Stimulated activated CD8-positive, alpha-beta memory T cell treated with anti-CD3 and anti-CD28 coated beads, Interleukin-7, amount 100 ng/mL, for 24 hours (primary cell): ENCODE measurements at regions not wholly inside any gene's neighbourhood (a gene's known extent, or its start where the extent isn't known, plus 50 kb on each side); places are given as distances from the start of the nearest gene placed in this dataset.
"Not testable (repeated sequence)": the region's sequence is repeated elsewhere in the genome, so short reads cannot be mapped to it uniquely, and the experiment has no call there.

Experiments used
- DNase-seq: peaks from one replicate; pipeline ENCODE4 v3.0.0-alpha.2; 2020; ENCODE audit warnings: low read depth

DNA sequence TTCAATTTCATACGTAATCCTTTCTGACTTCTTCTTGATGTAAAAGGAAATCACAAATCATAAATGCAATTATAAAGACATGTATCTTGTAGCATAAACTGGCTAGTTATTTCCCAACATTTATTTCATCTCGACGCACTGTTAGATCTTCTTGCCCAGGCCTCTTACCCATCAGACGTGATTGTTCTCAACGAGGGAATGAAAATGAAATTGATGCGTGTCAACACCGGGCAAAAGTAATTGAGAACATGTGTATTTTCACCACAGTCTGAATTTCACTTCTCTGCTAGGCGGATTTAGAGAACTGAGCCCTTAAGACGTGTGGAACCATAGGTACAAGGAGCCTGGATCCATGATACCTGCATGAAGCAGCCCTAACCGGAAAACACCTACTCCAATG is 519.7 kb downstream of the KCNT2 start:
- DNase-seq, result no peak

DNA sequence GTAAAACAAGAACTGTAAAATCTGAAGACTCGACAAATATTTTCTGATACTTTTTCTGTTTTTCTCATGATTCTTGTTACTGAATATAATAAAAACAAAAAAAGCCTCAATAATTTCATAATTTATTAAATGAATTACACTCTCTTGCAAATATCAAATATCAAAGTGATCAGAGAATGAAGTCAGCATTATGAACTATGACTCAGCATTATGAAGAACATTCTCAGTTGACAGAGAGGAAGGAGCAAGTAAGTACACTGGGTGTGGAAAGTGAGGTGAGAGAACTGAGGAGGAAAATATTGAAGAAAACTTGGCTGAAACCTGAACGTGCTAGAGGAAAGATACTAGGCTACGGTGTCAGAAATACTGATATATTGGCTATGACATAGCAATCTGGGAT is 529.5 kb downstream of the KCNT2 start:
- no peak for DNase-seq

DNA sequence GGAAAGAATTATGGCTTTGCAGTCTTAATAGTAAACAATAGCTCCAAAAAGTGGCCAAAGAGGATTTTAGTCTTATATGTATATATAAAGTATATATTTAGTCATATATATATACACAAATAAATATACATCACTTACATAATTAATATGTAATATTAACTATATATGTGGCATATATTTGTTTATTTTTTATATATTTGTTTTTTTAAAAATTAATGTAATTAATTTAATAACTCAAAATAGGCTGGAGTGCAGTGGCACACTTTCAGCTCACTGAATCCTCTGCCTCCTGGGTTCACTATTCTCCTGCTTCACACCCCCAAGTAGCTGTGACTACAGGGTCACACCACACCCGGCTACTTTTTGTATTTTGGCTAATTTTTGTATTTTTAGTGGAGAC is 532.6 kb downstream of the KCNT2 start:
- DNase-seq, result no peak

DNA sequence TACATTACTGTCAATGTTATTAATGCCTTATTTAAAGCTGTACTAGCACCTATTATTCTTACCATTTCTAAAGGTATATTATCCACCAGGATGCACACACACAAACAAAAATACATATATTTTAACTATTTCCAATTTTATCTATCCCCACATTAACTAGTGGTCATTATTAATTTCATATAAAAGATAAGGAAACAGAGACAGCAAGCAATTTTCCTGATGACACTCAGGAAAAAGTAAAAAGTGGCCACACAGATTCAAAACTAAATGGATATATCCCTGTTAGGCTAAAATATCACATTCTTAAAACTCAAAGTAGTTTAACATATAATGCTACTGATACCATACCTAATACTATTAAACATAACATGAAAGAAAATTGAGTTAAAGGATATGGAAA is 534.1 kb downstream of the KCNT2 start:
- no peak for DNase-seq

DNA sequence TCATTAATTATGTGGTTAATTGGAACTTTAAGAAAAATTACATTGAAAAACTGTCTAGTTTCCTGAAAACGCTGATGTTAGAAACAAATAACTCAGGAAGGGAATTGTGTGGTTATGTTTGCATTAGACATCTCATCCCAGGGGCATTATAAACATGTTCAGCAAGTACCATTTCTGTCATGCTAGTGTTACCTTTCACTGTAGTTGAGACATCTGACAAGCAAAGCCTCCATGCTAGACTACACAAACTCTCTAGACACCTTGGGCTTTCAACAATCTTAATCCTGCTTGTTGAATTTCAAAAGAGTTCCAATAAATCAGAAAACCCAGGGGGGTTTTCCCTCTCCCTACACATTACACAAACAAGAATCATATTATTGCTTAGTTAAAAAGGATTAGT is 536.8 kb downstream of the KCNT2 start:
- DNase-seq, result no peak

DNA sequence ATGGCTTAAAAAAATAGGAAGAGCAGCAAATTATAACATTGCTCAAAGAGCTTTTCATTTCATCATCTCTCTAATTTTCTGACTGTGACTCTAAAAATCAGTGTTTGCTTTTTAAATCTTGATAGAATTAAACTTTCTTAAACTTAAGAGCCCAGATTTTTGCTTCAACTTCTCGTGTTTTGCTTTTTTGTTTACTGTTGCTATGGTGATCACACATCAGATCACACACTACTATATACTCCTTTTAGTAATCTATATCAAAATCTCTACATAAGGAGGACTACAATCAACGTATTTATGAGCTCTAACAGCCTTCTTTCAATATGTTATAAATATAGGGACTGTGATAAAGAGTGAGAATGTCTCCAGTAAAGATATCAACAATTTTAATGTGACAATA is 537.3 kb downstream of the KCNT2 start:
- no peak for DNase-seq

DNA sequence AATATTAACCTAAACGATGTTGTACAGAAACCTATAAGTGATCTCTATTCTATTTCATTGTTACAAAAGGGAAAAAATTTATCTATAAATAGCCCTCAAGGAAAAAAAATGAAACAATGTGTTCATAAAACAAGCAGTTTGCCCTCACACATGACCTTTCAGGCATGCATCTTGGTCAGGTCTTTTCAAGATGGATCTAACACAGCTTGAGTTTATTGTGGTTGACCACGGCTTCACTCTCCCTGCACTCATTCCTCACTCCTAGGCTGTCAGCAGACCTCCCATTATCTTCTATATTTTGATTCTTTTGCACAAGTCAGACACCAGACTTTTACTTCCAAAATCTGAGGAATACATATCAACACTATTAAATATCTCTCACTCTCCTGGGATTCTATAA is 544.3 kb downstream of the KCNT2 start:
- no peak for DNase-seq

DNA sequence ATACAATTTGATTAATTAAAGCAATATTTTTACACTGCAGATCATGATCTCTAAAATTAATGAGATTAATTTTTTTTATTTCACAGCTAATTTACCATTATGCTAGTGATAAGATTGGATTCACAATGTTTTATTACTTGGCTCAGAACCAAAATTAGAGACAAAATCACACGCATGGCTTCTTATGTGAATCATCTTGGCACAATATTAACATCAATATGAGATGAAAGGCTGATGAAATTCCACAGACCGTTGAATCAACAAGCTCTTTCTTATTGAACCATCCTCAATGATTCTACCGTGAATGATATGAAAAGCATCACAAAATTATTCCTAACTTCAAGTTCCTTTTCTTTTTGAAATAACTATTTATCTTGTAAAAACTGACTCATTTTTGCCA is 544.9 kb downstream of the KCNT2 start:
- no peak for DNase-seq

DNA sequence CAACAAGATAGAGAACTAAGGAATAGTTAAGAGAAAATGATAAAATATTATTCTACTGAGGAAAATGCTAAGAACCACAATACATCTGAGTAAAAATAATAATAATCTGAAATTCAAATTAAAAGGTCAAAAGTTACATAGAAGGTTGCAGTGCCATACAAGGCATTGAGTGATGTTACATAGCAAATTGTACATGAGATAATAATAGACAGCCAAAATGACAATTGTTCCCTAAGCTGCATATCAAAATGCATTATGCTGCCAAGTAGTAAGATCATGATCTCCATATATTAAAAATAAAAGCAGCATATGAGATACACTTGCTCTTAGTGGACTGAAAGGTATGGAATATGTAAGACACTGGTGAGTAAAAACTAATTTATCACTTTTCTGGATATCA is 547.7 kb downstream of the KCNT2 start:
- no peak for DNase-seq

DNA sequence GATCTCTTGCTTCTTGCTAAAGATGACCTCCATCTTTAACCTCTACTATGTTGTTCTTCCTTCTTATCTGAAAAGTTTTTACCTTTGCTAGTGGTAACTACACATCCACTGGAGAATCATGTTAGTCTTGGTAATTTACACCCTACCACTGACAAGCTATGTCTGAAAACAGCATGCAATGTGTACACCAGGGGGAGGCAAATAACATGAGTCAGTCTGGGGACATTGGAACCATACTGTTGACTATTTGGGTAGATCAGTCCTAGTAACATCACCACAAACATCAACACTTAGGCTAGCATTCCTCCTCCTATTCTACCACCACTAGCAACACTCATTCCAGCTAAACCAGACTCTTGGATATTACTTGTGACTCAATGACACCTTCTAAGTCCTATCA is 549.0 kb downstream of the KCNT2 start:
- no peak for DNase-seq

DNA sequence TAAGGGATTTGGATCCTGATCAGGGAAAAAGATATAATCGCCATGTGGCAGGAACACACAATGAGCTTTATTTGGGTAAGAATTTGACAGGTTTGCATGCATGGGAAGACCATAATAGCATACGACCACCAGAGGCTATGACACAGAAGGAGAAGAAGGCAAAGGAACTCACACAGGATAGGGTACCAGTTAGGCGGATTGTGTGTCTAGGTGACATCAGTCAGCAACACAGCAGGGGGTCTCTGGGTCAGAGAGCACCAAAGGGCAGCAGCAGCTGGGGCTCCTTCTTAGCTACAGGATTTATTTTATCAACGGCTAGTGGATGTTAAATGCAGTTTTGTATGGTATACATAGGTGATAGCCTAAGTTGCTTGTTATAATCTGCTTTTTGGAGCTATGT is 551.3 kb downstream of the KCNT2 start:
- DNase-seq, result no peak

DNA sequence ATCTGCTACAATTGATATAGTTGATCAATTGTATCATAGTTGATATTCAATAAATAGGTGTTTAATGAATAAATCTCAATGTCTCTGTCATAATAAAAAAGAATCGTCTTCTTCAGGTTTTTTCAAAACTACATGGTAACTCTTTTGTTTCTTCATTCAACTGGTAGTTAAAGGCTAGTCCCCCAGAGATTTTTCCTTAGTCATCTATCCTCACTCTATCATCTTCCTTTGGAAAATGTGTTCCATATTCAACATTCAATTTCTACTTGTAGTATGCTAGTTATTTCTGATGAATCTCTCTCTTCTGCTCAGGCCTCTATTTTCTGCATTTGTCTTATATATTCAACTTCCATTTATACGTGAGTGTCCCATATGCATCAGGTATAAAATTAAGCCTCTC is 558.8 kb downstream of the KCNT2 start:
- no peak for DNase-seq

DNA sequence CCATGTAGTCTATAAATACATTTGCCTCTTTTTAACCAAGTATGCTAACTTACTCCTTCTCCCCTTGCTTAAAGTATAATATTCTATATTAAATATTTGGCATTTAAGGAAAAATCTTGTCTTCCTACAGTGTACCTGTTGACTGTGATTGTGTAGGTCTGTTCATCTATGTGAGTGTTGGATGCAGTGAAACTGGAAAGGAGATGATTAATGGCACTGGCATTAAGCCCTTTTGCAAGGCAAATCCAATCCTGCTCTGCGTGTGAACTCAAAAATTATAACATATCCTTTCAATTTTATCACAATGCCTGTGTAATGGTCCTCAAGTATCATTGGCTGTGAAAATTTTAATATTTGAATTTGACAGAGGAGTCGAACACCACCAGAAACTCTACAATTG is 565.0 kb downstream of the KCNT2 start:
- no peak for DNase-seq

DNA sequence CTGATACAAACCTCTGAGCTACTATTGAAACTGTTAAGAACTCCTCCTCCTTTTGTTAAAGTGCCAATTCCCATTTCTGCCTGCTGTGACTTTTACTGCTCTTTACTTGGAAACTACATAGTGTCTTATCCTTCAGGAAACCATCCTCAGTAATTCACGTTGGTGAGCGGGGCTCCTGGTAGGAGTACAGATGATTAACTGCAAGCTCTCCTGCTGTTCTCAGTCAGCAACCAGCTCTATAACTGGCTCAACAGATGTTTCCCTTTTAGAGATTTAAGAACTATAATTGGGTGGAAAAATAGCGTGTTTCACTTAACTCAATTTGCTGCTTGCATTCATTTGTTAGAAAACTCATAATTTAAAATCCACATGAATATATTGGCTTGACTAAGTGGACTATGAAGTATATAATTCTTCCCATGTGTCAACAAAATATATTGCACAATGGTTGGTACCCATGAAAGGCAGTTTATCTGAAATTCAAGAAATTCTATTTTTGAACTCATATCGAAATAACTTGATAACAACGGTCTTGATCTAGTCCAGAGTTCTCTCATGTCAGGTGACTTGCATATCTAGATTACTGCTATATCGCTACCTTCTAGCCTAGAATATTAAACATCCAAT is 574.0 kb downstream of the KCNT2 start:
- DNase-seq, result no peak

DNA sequence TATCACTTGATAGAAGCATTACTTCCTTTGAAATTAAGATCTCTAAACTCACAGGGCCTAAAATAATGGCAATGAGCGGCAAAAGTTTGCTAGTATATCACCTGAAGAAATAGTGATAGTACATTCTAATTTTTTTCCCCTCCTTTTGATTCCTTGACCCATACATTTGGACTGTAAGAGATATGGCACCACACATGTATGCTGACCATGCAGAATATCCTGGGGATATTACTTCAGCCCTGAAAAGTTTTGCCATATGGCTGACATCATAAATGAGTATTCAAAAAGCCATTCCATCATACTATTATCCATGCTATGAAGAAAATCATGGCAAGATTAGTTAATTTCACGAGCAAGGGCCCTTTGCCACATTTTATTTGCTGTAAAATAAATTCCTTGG is 576.9 kb downstream of the KCNT2 start:
- not testable (repeated sequence) for DNase-seq

DNA sequence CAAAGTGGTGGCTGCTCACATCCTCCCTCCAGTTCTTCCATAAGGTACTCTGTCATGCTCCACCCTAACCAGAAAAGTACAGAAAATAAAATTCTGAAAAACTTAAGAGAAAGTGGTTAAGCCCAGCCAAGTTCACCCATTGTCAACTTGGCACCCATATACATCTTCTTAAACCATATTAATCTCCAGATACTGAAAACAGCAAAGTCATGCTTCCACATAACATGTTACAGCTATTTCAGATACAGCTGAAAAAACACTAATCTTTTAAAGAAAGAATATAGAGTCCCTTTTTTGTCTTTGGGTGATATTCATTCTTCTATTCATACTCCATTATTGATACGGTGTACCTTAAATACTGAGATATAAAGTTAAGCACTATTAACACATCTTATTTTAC is 577.8 kb downstream of the KCNT2 start:
- DNase-seq, result no peak

DNA sequence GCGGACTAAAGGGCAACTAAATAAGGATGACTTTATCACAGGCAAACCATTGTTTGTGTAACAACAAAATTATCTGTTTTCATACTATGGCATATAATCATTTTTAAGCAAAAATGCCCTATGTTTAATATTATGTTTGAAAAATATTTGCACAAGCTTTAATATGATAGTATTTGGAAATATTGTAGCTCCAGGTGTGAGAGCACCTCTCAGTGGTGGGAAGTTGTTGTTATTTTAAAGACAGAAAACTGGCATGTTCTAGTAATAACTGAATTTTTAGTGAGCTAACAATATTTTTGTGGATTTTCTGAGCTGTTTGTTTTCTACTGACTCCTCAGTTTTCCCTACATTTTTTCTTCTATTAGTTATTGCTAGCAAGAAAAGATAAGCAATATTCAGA is 578.8 kb downstream of the KCNT2 start:
- DNase-seq, result no peak

DNA sequence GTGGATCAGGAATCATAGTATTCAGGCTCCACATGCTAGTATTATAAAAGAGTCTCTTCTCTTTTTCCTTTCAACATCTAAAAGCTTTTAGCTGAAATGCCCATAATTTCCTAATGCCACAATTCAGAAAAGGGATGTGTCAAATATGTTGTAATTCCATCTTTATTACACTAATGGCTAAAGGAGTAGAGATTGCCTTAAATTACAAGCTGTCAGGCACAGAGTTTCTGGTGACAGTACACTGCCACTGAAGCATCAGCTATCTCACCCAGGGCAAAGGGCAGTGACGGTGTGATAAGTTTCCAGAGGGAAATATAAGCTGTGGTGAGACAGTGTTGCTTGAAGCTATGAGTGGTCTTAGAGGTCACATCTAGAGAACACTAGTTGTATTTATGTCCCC is 581.1 kb downstream of the KCNT2 start:
- no peak for DNase-seq

DNA sequence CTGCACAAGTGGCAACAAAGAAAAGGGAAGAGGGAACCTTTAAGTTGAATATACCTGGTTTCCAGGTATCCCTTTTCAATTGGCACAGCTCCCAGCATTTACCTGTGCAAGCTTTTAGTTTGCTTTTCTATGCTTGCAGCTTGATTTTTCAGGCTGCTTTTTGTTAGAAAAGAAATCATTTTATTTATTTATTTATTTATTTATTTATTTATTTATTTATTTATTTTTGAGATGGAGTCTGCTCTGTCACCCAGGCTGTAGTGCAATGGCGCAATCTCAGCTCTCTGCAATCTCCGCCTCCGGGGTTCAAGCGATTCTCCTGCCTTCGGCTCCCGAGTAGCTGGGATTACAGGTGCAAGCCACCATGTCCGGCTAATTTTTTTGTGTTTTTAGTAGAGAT is 587.1 kb downstream of the KCNT2 start:
- not testable (repeated sequence) for DNase-seq

DNA sequence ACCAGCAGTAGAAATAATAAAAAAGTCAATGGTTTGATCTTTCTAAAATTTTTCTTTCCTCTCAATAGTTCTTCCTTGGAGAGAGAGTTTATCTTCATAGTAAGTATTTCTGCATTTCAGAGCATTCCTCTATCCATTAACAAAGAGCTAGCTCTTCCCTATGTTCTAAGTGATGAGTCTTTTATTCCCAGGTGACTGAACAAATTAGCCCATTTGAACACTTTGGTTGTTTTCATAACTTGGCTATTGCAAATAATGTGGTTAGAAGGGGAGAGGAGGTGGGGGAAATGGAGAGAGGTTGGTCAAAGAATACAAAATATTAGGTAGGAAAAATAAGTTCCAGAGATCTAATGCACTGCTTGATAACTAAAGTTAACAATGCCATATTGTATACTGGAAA is 598.9 kb downstream of the KCNT2 start:
- DNase-seq, result no peak

DNA sequence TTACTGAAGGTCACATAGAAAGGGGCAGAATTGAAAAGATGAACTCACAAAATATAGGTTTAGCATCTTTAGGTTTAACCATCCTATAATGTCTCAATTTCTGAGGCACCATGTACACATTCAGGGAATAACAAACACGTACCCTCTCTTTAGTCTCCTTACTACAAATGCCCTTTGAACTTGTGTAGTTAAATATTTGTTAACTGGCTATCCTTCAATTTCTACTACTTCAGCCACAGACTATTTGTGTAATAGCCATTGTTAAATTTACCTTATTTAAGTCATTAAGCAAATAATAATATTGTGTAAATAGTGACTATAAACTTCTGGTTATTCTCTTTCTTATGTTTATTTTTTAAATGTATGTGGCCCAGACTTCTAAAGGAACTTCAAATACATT is 600.5 kb downstream of the KCNT2 start:
- DNase-seq, result no peak

DNA sequence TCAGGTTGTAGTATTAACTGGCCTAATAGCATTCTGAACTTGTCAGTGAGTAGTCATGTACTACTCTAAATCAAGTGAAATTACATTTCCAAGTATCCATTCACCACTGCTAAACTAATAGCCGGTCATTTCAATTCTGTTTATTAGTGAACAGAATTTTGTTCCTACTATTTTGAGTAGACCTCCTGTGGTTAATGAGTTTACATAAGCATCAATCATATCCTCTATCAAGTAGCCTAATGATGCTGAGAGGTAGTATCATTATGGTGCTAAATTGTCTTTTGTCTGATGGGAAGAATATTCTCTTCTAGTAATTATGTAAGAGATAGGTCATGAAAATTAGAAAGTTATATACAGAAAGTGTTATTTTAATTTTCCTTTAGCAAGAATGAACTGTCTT is 602.8 kb downstream of the KCNT2 start:
- DNase-seq, result no peak

DNA sequence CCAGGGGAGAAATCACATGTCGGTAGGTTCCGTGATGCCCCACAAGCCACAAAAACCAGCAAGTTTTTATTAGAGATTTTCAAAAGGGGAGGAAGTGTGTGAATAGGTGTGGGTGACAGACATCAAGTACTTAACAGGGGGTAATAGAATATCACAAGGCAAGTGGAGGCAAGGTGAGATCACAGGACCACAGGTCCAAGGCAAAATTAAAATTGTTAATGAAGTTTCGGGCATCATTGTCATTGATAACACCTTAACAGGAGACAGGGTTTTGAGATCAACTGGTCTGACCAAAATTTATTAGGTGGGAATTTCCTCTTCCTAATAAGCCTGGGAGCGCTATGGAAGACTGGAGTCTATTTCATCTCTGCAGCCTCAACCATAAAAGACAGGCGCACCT is 603.9 kb downstream of the KCNT2 start:
- not testable (repeated sequence) for DNase-seq

DNA sequence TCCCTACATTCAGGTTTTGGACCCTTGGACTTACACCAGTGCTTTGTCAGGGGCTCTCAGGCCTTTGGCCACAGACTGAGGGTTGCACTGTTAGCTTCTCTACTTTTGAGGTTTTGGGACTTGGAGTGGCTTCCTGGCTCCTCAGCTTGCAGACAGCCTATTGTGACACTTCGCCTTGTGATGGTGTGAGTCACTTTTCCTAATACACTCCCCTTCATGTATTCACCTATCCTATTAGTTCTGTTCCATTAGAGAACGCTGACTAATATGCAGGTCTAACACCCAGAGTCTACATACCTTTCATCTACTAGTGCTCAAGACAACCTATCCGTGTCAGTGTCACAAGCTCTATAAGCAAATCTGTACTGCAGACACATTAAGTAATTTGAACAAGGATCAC is 605.3 kb downstream of the KCNT2 start:
- no peak for DNase-seq

DNA sequence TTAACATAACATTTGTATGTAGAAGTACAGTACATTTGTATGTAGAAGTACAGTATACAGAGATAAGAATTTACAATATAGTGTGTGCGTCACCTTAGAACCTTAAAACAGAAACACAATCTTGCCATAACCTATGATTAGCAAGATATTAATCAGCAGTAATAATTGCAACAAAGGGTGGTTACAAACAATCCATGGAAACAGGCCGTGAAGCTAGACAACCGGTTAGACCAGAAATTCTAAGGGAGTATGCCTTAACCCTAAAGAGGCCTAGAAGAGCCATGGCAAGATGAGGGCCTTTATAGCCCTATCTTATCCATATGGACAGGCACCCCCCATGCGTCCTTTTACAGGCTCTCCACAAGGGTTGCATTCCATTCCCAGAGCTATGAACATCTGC is 605.9 kb downstream of the KCNT2 start:
- DNase-seq, result not testable (repeated sequence)
